Thymus (tissue), 11 donors: ENCODE measurements at regions not wholly inside any gene's neighbourhood (a gene's known extent, or its start where the extent isn't known, plus 50 kb on each side); places are given as distances from the start of the nearest gene placed in this dataset.

Source experiments
- DNase-seq, 9 donors: peaks; one replicate each; pipeline ENCODE4 v3.0.0-alpha.2; 2013; ENCODE audit warnings: low spot score in 9 of 9, low read depth in 6 of 9, missing footprints in 1 of 9
- H3K27ac ChIP-seq, 2 donors: one replicate each; pipeline ENCODE4 v1.5.1; 2013; ENCODE audit warnings: control low read depth in 1 of 2, low read depth in 1 of 2, low read length in 1 of 2, mild to moderate bottlenecking in 1 of 2, moderate library complexity in 1 of 2
- H3K27me3 ChIP-seq, 2 donors: one replicate each; pipeline ENCODE4 v1.5.1; 2013; ENCODE audit warnings: low read length in 1 of 2; ENCODE audit not compliant: control insufficient read depth in 2 of 2, insufficient read depth in 1 of 2
- H3K36me3 ChIP-seq, 2 donors: one replicate each; pipeline ENCODE4 v1.5.1; 2013; ENCODE audit warnings: low read length in 1 of 2, mild to moderate bottlenecking in 1 of 2, moderate library complexity in 1 of 2; ENCODE audit not compliant: control insufficient read depth in 2 of 2, insufficient read depth in 2 of 2
- H3K4me1 ChIP-seq, 2 donors: one replicate each; pipeline ENCODE4 v1.5.1; 2013; ENCODE audit warnings: low read length in 2 of 2; ENCODE audit not compliant: control insufficient read depth in 2 of 2, insufficient read depth in 2 of 2
- H3K4me3 ChIP-seq, 2 donors: one replicate each; pipeline ENCODE4 v1.5.1; 2013; ENCODE audit warnings: low read length in 2 of 2, control low read depth in 1 of 2, mild to moderate bottlenecking in 1 of 2
- H3K9me3 ChIP-seq, 2 donors: one replicate each; pipeline ENCODE4 v1.5.1; 2013; ENCODE audit warnings: low read length in 1 of 2, mild to moderate bottlenecking in 1 of 2; ENCODE audit not compliant: control insufficient read depth in 2 of 2, insufficient read depth in 1 of 2
- WGBS: extraction: QIAGEN DNeasy Blood & Tissue Kit; methylation state at CpG from one replicate; pipeline ENCODE4 v1.1.7; 2013; 5-methylcytosine and 5-hydroxymethylcytosine counted together
- donor health status: healthy.

DNA sequence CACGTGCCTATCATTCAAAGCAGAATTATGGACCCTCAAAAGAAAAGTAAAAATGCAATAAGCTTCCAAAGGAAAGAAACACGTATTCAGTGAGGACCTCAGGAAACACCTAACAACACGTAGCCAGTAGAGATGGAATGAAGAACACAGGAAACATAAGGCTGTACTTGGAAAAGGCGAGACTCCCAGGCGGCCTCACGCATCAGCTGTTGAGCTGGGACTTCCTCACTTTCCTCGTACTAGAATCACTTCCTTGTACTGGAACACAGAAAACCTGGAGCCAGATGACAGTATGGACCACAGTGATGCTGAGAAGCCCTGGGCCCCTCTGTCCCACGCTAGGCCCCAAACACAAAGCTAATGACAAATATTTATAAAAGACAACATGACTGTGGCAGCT lies 94.4 kb upstream of the BACE2 start:
- H3K4me3 ChIP-seq = no peak overlapping the region
- H3K27me3 ChIP-seq = peaks cover 2 to 7% of the 10 kb centered on the region in 2 donors
- WGBS = 80% methylated on average over 8 of the region's 8 CpGs
- no peaks in the 10 kb centered on the region for H3K4me1 ChIP-seq
- H3K27ac ChIP-seq = no peak overlapping the region
- H3K36me3 ChIP-seq = no peaks in the 10 kb centered on the region
- no peak for DNase-seq
- no peaks in the 10 kb centered on the region for H3K9me3 ChIP-seq

DNA sequence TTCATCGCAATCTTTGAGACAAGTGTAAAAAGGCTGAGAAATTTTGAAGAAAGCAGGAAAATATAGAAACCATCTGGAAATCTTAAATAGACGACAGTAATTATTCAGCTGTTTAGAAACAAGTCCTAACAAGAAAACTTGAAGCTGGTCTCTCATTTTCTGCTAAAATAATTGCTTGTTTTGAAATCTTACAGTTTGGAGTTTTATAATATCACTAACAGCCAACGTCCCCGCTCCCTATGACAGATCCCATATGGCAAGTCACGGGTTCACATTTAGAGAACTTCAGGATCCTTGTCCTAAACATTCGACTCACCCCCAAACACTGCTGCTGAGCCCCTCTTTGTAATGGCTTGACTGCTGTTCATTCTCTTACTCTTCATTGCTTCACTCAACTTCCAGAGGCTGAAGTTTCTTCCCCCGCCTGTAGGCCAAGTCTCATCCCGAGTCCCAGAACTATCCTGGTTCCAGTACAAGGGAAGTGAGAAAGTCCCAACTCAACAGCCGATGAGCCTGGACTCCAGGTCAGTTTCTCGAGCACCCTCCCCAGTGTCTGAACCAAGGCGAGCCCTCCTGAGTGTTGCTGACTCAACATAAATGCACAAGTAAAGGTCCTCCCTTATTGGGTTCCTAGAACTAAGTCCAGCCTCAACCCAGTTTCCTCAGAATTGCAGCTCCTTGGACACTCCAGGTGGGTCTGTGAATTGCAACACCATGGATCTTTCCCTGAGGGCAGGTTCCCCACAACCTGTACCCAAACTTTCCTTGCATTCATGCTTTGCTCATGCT lies 93.4 kb upstream of the BACE2 start:
- no peaks in the 10 kb centered on the region for H3K27me3 ChIP-seq
- DNase-seq = no peak

DNA sequence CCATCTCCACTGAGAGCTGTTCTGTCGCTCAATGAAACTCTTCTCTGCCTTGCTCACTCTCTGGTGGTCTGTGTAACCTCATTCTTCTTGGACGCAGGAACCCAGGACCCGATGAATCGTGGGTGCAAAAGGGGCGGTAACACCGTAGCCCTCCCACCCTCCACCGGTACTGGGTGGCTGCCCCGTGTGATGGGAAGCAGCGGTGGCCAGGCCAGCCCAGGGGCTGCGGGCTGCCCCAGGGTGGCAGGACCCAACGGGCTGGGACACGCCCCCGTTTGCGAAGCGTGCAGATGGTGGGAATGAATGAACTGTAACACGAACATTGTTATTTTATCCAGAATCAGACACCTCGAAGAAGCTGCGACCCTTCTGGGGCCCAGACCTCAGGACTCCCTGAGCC lies 92.3 kb upstream of the BACE2 start:
- Histone ChIP-seq H3K27me3 (no peaks in the 10 kb centered on the region), H3K36me3 (no peaks in the 10 kb centered on the region), H3K27ac (no peak overlapping the region), H3K4me3 (no peak overlapping the region), H3K4me1 (no peaks in the 10 kb centered on the region), H3K9me3 (no peaks in the 10 kb centered on the region)
- WGBS = 97% methylated on average over 18 of the region's 18 CpGs
- no peak for DNase-seq

More for the DNA sequence above, 93.4 kb upstream of the BACE2 start:
- H3K36me3 ChIP-seq = no peaks in the 10 kb centered on the region
- no peak overlapping the region for H3K4me3 ChIP-seq
- H3K4me1 ChIP-seq = no peaks in the 10 kb centered on the region
- H3K9me3 ChIP-seq = no peaks in the 10 kb centered on the region
- 95% methylated on average over 11 of the region's 11 CpGs for WGBS
- no peak overlapping the region for H3K27ac ChIP-seq

DNA sequence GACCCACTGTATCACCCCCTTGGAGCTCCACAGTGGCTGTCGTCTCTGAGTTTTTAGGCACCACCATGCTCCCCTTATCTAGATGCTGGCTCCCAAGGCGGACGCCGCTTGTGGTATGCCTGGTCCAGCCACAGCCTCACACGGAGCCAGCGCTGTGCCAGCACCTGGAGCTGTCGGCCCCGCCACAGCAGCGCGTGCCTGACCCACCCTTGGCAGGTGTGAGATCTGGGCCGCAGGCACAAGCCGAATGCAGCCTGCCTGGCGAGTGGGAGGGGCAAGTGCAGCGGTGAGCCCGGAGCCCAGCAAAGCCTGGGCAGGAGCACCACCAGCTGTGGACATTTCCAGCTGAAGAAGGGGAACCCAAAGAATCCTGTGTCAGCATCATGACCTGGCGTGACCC lies 91.9 kb upstream of the BACE2 start:
- 98% methylated on average over 16 of the region's 16 CpGs for WGBS
- Histone ChIP-seq H3K4me3 (no peak overlapping the region), H3K36me3 (no peaks in the 10 kb centered on the region), H3K27ac (no peak overlapping the region), H3K4me1 (no peaks in the 10 kb centered on the region), H3K9me3 (no peaks in the 10 kb centered on the region), H3K27me3 (no peaks in the 10 kb centered on the region)
- no peak for DNase-seq

- Histone ChIP-seq H3K4me3 (no peak overlapping the region), H3K27ac (no peak overlapping the region), H3K36me3 (no peaks in the 10 kb centered on the region), H3K9me3 (no peaks in the 10 kb centered on the region), H3K4me1 (no peaks in the 10 kb centered on the region), H3K27me3 (no peaks in the 10 kb centered on the region)
- 96% methylated on average over 1 of the region's 1 CpG for WGBS
- DNase-seq = no peak
These were observed 88.8 kb upstream of the BACE2 start for GRCh38 chr21:41079159-41079558.

DNA sequence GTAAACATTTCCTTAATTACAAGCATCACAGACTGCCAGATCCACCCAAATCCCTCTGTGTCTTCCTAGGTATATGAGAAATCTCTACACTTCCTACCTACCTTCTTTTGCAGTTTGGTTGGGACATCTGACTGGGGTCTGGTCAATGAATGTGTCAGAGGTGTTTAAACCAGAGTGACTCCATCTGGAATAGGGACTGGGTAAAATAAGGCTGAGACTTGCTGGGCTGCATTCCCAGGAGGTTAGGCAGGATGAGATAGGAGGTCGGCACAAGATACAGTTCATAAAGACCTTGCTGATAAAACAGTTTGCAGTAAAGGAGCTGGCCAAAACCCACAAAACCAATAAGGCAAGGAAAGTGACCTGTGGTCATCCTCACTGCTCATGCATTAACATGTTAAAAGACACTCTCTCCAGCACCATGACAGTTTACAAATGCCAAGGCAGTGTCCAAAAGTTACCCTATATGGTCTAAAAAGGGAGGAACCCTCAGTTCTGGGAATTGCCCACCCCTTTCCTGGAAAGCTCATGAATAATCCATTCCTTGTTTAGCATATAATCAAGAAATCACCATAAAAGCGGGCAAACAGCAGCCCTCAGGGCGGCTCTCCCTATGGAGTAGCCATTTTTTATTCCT lies 87.4 kb upstream of the BACE2 start:
- Histone ChIP-seq H3K9me3 (no peaks in the 10 kb centered on the region), H3K36me3 (no peaks in the 10 kb centered on the region), H3K27ac (no peak overlapping the region), H3K4me1 (no peaks in the 10 kb centered on the region), H3K27me3 (no peaks in the 10 kb centered on the region), H3K4me3 (no peak overlapping the region)
- WGBS = 93% methylated on average over 3 of the region's 3 CpGs
- DNase-seq = no peak

GRCh38 chr21:41086569-41086968 lies 81.4 kb upstream of the BACE2 start:
- Histone ChIP-seq H3K27ac (no peak overlapping the region), H3K4me1 (no peaks in the 10 kb centered on the region), H3K9me3 (no peaks in the 10 kb centered on the region), H3K36me3 (no peaks in the 10 kb centered on the region), H3K27me3 (no peaks in the 10 kb centered on the region), H3K4me3 (no peak overlapping the region)
- WGBS = 97% methylated on average over 5 of the region's 5 CpGs
- no peak for DNase-seq

DNA sequence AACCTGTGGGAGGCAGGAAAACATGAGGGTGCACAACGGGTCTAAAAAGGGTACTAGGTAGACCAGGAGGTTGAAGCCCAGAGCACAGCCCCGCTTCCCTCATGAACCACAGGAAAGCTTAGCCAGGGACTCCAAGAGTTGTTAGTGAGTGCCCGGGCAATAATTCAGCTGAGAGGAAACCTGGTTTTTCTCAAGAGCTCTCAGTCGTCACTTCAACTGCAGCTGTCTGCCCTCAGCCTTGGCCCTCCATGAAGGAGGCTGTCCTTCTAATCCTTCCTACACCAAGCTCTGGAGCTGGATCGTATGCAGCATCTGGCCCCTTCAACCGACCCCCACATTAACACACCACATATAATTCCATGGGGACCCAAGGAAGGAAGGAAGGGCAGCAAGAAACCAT lies 77.0 kb upstream of the BACE2 start:
- Histone ChIP-seq H3K4me3 (no peak overlapping the region), H3K9me3 (no peaks in the 10 kb centered on the region), H3K4me1 (no peaks in the 10 kb centered on the region), H3K27ac (no peak overlapping the region), H3K36me3 (no peaks in the 10 kb centered on the region), H3K27me3 (no peaks in the 10 kb centered on the region)
- DNase-seq = no peak
- WGBS = 81% methylated on average over 6 of the region's 6 CpGs

- no peak for DNase-seq
These were observed 76.3 kb upstream of the BACE2 start for GRCh38 chr21:41091616-41092015.

More at GRCh38 chr21:41091616-41092015, 76.3 kb upstream of the BACE2 start:
- no peaks in the 10 kb centered on the region for H3K27me3 ChIP-seq
- H3K4me3 ChIP-seq = no peak overlapping the region
- H3K36me3 ChIP-seq = no peaks in the 10 kb centered on the region
- H3K9me3 ChIP-seq = no peaks in the 10 kb centered on the region
- WGBS = 90% methylated on average over 2 of the region's 2 CpGs
- H3K27ac ChIP-seq = no peak overlapping the region
- H3K4me1 ChIP-seq = no peaks in the 10 kb centered on the region
